Mucosa of rectum (tissue), 2 donors: ENCODE measurements at regions not wholly inside any gene's neighbourhood (a gene's known extent, or its start where the extent isn't known, plus 50 kb on each side); places are given as distances from the start of the nearest gene placed in this dataset.
"Not testable (repeated sequence)": the region's sequence is repeated elsewhere in the genome, so short reads cannot be mapped to it uniquely, and the experiment has no call there.

Experiments used
- H3K27ac ChIP-seq, 2 donors: one replicate each; pipeline ENCODE4 v1.7.0; 2013; ENCODE audit warnings: inconsistent platforms in 2 of 2, low read depth in 2 of 2, low read length in 2 of 2
- H3K27me3 ChIP-seq, 2 donors: one replicate each; pipeline ENCODE4 v1.7.0; 2013; ENCODE audit warnings: low read length in 2 of 2; ENCODE audit not compliant: control insufficient read depth in 2 of 2, insufficient read depth in 2 of 2
- H3K36me3 ChIP-seq, 2 donors: one replicate each; pipeline ENCODE4 v1.7.0; 2013; ENCODE audit warnings: low read length in 2 of 2; ENCODE audit not compliant: control insufficient read depth in 2 of 2, insufficient read depth in 2 of 2
- H3K4me1 ChIP-seq, 2 donors: one replicate each; pipeline ENCODE4 v1.7.0; 2013; ENCODE audit warnings: low read length in 2 of 2, mild to moderate bottlenecking in 1 of 2; ENCODE audit not compliant: control insufficient read depth in 2 of 2, insufficient read depth in 2 of 2
- H3K4me3 ChIP-seq, 2 donors: one replicate each; pipeline ENCODE4 v1.7.0; 2013; ENCODE audit warnings: low read length in 2 of 2
- H3K9ac ChIP-seq, 2 donors: one replicate each; pipeline ENCODE4 v1.7.0; 2013; ENCODE audit warnings: low read length in 2 of 2, low read depth in 1 of 2, mild to moderate bottlenecking in 1 of 2
- H3K9me3 ChIP-seq, 2 donors: one replicate each; pipeline ENCODE4 v1.7.0; 2013; ENCODE audit warnings: low read length in 2 of 2; ENCODE audit not compliant: control insufficient read depth in 2 of 2
- donor health status: healthy.
- donor health status: Normal muscosa, but diverticular disease.

GRCh38 chr2:88802026-88802425 lies 110.6 kb downstream of the RPIA start:
- not testable (repeated sequence) for H3K9me3 ChIP-seq, H3K4me3 ChIP-seq, H3K4me1 ChIP-seq, H3K36me3 ChIP-seq, H3K9ac ChIP-seq, H3K27me3 ChIP-seq, H3K27ac ChIP-seq

DNA sequence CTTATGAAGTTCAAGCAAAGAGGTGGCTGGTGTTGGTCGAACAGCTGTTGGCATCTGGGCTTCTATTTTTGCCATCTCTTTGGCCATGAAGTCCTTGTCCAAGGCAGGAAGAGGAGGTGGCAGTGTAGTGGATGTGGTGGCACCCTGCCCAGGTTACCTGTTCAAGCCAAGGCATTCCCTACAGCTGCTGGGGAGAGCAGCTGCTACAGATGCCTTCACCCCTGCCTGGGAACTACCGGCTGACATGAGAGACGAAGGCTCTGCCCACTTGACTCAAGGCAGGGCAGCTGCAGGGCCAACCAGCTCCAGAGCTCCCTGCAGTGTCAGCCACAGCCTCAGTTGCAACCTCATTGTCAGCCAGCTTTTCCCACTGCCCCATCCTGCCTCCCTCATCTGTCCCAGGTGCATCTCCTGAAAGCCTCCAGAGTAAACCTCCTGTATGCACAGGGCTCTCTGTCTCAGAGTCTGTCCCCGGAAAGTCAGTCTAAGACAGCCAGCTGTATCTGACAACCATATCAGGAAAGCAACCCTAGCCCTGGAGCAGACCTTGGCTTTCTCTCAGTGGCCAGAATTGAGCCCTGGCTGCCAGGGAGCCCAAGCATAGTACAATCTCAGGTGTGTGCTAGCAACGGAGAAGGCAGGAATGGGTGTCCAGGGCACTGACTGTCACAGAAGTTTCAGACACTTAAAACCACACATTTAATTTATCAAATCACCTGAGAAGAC lies 115.9 kb downstream of the RPIA start:
- H3K4me1 ChIP-seq, result no peaks in the 10 kb centered on the region
- no peak overlapping the region for H3K9ac ChIP-seq
- no peaks in the 10 kb centered on the region for H3K36me3 ChIP-seq
- H3K9me3 ChIP-seq, result no peaks in the 10 kb centered on the region
- no peak overlapping the region for H3K4me3 ChIP-seq
- no peak overlapping the region for H3K27ac ChIP-seq
- peaks cover 0 to 2% of the 10 kb centered on the region in 2 donors for H3K27me3 ChIP-seq

- Histone ChIP-seq H3K36me3 (no peaks in the 10 kb centered on the region), H3K4me3 (no peak overlapping the region), H3K27ac (no peak overlapping the region), H3K9ac (no peak overlapping the region), H3K4me1 (no peaks in the 10 kb centered on the region), H3K9me3 (no peaks in the 10 kb centered on the region), H3K27me3 (peaks cover 0 to 2% of the 10 kb centered on the region in 2 donors)
These were observed 116.6 kb downstream of the RPIA start for GRCh38 chr2:88808083-88808482.

- H3K4me3 ChIP-seq, result no peak overlapping the region
- H3K4me1 ChIP-seq, result no peaks in the 10 kb centered on the region
- peaks cover 0 to 2% of the 10 kb centered on the region in 2 donors for H3K27me3 ChIP-seq
- no peaks in the 10 kb centered on the region for H3K36me3 ChIP-seq
- no peak overlapping the region for H3K27ac ChIP-seq
- H3K9ac ChIP-seq, result no peak overlapping the region
- no peaks in the 10 kb centered on the region for H3K9me3 ChIP-seq
These were observed 117.2 kb downstream of the RPIA start for GRCh38 chr2:88808652-88809051.

DNA sequence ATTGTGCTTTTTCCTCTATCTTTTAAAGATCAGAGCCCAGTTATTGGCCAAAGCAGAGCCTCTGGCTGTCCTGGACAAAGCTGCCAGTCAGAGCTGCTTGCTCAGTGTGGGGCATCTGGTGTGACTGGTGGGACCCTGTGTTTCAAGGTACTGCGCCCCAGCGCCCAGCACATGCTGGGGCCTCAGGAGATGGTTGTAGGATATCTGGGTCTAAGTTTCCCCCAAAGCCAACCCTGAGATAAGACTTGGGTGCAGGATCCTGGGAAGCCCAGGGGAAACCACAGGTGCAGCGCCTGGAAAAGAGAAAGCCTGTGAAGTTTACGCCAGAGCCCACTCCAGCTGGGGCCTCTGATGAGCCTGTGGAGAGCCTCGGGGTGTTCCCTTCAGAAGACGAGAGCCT lies 117.7 kb downstream of the RPIA start:
- H3K27ac ChIP-seq, result peak overlapping the region in 1 of 2 donors; percentile 16

GRCh38 chr2:88810017-88810416 lies 118.5 kb downstream of the RPIA start:
- Histone ChIP-seq H3K9me3 (no peaks in the 10 kb centered on the region), H3K27ac (peak overlapping the region in 1 of 2 donors; percentile 16), H3K4me1 (no peaks in the 10 kb centered on the region)

More for the DNA sequence above, 117.7 kb downstream of the RPIA start:
- Histone ChIP-seq H3K36me3 (no peaks in the 10 kb centered on the region), H3K9ac (no peak overlapping the region), H3K9me3 (no peaks in the 10 kb centered on the region), H3K4me3 (no peak overlapping the region), H3K4me1 (no peaks in the 10 kb centered on the region), H3K27me3 (peaks cover 0 to 2% of the 10 kb centered on the region in 2 donors)

GRCh38 chr2:88810488-88810887 lies 119.0 kb downstream of the RPIA start:
- Histone ChIP-seq H3K9ac (no peak overlapping the region), H3K36me3 (no peaks in the 10 kb centered on the region), H3K4me1 (no peaks in the 10 kb centered on the region), H3K4me3 (no peak overlapping the region), H3K27ac (peak overlapping the region in 1 of 2 donors; percentile 9), H3K27me3 (peaks cover 0 to 2% of the 10 kb centered on the region in 2 donors), H3K9me3 (no peaks in the 10 kb centered on the region)

More at GRCh38 chr2:88810017-88810416, 118.5 kb downstream of the RPIA start:
- Histone ChIP-seq H3K27me3 (peaks cover 0 to 2% of the 10 kb centered on the region in 2 donors), H3K4me3 (no peak overlapping the region), H3K9ac (no peak overlapping the region), H3K36me3 (no peaks in the 10 kb centered on the region)

GRCh38 chr2:88811233-88811632 lies 119.8 kb downstream of the RPIA start:
- H3K4me3 ChIP-seq, result no peak overlapping the region
- H3K9me3 ChIP-seq, result no peaks in the 10 kb centered on the region
- no peaks in the 10 kb centered on the region for H3K36me3 ChIP-seq
- H3K27me3 ChIP-seq, result peaks cover 0 to 2% of the 10 kb centered on the region in 2 donors
- no peaks in the 10 kb centered on the region for H3K4me1 ChIP-seq
- no peak overlapping the region for H3K27ac ChIP-seq
- no peak overlapping the region for H3K9ac ChIP-seq

DNA sequence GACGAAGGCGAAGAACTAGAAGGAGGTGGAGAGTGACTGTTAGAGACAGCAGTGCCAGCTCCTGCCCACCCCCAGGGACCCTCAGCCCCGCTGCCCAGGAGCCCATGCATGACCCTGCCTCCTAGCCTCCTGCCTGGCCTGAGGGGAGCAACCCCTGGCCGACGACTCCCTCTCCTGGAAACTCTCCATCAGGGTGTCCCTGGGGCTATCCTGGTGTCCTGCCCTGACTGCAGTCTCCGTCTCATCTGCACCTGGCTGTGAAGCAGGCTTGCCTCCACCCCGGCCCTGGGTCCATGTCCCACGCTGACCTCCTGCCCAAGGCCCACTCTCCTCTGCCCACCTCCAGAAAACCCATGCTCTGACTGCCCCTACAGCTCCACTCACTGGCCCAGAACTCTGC lies 120.2 kb downstream of the RPIA start:
- H3K27me3 ChIP-seq, result peaks cover 0 to 2% of the 10 kb centered on the region in 2 donors
- H3K9me3 ChIP-seq, result no peaks in the 10 kb centered on the region
- no peaks in the 10 kb centered on the region for H3K36me3 ChIP-seq
- no peak overlapping the region for H3K27ac ChIP-seq
- H3K4me3 ChIP-seq, result no peak overlapping the region
- H3K4me1 ChIP-seq, result no peaks in the 10 kb centered on the region
- H3K9ac ChIP-seq, result no peak overlapping the region

GRCh38 chr2:88813612-88814011 lies 122.1 kb downstream of the RPIA start:
- no peaks in the 10 kb centered on the region for H3K36me3 ChIP-seq
- no peaks in the 10 kb centered on the region for H3K4me1 ChIP-seq
- H3K27me3 ChIP-seq, result peaks cover 0 to 2% of the 10 kb centered on the region in 2 donors
- H3K9me3 ChIP-seq, result no peaks in the 10 kb centered on the region
- no peak overlapping the region for H3K9ac ChIP-seq
- H3K27ac ChIP-seq, result no peak overlapping the region
- H3K4me3 ChIP-seq, result no peak overlapping the region
